ENCODE measurements at regions not wholly inside any gene's neighbourhood (a gene's known extent, or its start where the extent isn't known, plus 50 kb on each side); places are given as distances from the start of the nearest gene placed in this dataset.

DNA sequence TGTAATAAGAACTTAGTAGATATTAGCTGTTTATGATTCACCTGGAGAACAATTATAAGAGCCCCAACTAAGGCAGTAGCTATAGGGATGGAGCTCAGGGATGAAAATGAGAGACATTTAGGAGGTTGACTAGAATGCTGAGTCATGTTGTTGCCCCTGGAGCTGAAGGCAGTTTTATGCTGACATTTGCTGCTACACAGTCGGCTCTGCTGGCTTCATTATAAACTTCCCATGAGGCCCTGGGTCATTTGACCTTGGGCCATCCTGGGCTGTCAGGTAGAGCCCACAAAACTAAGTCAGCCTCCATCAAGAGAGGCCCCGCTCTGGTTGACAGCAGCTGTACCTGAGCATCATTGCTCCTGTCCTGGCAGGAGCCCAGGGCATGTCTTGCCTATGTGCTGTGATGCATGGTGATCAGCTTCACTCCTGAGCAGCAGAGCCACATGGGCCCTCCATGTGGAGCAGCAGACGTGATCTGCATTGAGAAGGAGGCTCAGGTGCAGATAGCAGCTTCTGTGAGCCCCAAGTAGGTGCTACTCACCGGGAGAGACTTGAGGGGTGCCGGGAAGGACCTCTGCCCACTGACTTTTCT, 112.4 kb downstream of the TBX19 start:
- no peak for ATAC-seq
- no peaks in the 10 kb centered on the region for H3K9me3 Mint-ChIP-seq
- no peaks in the 10 kb centered on the region for H3K4me1 Mint-ChIP-seq
- no peak overlapping the region for H3K27ac Mint-ChIP-seq
- H3K36me3 Mint-ChIP-seq, result no peaks in the 10 kb centered on the region
- no peak overlapping the region for H3K4me3 Mint-ChIP-seq
- H3K27me3 Mint-ChIP-seq, result peaks cover 26% of the 10 kb centered on the region

DNA sequence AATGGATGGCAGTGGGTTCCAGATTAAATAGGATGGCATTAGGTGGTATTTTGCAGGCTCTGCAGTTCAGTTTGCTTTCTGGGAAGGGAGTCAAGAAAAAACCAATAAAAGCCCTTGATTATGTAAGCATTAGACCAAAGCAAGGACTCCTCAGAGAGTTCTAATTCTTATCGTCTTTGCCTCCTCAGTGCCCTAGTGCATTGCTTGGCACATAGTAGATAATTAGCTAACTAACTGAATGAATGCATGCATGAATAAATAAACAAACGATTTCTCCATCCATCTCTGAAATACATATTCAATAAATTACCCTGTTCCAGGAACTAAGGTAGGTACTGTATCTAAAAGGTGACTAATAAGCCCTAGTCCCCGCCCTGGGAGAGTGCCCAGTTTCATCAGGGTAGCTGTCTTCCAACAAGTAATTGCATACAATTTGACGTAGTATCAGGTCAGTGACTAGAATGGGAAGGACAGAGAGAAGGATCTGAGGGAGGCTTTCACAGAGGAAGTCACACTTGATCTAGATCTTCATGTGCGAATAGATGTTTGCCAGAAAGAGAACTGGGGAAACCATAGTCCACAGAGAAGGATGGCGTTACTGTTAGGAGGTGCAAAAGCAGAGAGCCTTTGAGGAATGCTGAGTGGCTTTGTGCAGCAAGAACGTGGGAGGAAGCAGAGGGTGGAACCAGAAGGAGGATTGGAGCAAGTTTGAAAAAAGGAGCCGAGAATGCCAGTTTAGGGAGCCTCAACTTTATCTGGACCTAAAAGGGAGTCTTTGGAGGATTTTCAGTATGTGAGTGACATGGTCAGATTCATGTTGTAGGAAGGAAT, 111.4 kb downstream of the TBX19 start:
- no peaks in the 10 kb centered on the region for H3K9me3 Mint-ChIP-seq
- peaks cover 33% of the 10 kb centered on the region for H3K27me3 Mint-ChIP-seq
- no peaks in the 10 kb centered on the region for H3K36me3 Mint-ChIP-seq
- no peak overlapping the region for H3K4me3 Mint-ChIP-seq
- H3K27ac Mint-ChIP-seq, result no peak overlapping the region
- peaks cover 3% of the 10 kb centered on the region for H3K4me1 Mint-ChIP-seq
- no peak for ATAC-seq

DNA sequence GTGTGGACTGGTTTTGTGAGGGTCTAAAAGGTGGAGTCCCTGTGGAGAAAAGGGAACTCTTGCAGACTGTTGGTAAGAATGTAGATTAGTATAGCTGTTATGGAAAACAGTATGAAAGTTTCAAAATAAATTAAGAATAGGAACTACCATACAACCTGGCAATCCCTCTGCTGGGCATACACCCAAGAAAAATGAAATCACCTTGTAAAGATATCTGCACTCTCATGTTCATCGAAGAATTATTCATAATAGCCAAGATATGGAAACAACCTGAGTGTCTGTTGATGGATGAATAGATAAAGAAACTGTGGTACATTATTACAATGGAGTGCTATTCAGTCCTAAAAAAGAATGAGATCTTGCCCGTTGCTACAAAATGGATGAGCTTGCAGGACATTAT, 109.6 kb downstream of the TBX19 start:
- H3K27ac Mint-ChIP-seq, result no peak overlapping the region
- ATAC-seq, result no peak
- no peaks in the 10 kb centered on the region for H3K9me3 Mint-ChIP-seq
- peaks cover 8% of the 10 kb centered on the region for H3K4me1 Mint-ChIP-seq
- H3K27me3 Mint-ChIP-seq, result peaks cover 38% of the 10 kb centered on the region
- no peak overlapping the region for H3K4me3 Mint-ChIP-seq
- H3K36me3 Mint-ChIP-seq, result no peaks in the 10 kb centered on the region

DNA sequence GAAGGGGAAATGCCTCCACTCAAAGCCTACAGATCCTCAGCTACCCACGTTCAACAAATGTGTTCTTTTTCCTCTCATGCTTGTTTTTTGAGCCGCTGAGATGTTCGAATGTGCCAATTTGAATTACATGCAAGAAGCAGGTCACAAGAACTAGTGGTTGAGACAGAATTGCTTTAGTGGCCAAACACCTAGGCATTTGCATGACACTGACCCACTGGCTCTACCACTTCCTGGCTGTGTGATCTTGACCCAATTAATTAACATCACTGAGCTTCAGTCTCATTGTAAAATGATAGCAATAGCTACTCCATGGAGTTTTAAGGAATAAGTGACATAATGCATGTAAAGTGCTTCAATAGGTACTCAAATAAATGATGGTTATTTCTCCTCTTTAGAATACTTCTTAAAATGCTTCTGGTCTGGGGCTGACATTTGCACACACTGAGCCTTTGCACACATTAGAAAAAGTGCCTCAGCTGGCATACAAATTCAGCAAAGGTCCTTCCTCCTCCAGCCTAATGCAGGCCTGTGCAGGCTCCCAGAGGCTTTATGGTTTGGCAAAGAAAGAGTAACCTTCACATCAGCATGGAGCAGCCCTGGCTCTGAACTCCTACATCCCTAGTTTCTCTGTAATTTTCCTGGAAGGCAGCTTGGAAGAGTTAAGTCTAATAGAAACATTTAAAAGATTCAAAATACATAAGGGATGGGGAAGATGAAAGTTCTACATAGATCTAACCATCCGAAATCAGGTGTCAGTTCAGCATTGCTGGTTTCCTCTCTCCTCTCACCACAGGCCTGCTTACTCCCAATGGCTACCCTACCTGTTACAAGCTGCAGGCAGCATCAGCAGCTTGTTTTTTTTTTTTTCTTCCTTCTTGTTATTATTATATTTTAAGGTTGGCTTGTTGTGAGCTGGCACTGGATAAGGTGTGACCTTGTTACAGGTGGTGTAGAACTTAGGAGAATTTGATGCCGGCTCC, 107.4 kb downstream of the TBX19 start:
- no peak for ATAC-seq
- no peaks in the 10 kb centered on the region for H3K9me3 Mint-ChIP-seq
- H3K4me3 Mint-ChIP-seq, result no peak overlapping the region
- no peak overlapping the region for H3K27ac Mint-ChIP-seq
- H3K4me1 Mint-ChIP-seq, result peaks cover 8% of the 10 kb centered on the region
- peaks cover 30% of the 10 kb centered on the region for H3K27me3 Mint-ChIP-seq
- no peaks in the 10 kb centered on the region for H3K36me3 Mint-ChIP-seq

DNA sequence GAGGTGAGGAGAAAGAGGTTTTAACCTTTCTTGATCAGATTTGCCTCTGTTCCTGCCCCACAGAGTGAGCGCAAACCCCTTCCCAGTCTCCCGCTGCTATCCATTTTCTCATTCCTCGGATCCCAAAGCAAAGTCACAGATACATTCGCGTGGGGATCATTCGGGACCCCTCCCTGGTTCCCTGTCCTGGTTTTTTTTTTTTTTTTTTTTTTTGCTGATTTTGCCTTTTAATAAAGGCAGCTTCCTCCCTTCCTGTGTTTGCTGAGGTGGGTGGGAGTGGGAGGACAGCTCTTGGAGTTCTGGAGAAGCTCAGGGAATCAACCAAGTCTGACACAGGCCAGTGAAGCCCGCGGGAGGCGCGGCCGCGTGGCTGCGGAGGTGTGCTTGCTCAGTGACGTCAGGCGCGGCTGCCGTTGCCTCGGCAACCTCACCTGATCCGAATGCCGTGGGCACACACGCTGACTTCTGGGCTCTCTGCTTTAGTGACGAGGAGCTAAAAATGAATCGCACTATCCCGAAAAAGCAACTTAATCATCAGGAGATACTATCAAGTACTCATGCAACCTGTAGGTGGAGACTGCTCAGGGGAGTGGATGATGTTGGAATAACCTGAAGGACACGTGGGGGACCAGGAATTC, 106.4 kb downstream of the TBX19 start:
- H3K36me3 Mint-ChIP-seq, result no peaks in the 10 kb centered on the region
- peaks cover 24% of the 10 kb centered on the region for H3K27me3 Mint-ChIP-seq
- H3K4me3 Mint-ChIP-seq, result peak overlapping the region; percentile 37
- peaks cover 8% of the 10 kb centered on the region for H3K4me1 Mint-ChIP-seq
- peak overlapping the region; percentile 61 for H3K27ac Mint-ChIP-seq
- H3K9me3 Mint-ChIP-seq, result no peaks in the 10 kb centered on the region
- ATAC-seq, result peak; percentile 72

DNA sequence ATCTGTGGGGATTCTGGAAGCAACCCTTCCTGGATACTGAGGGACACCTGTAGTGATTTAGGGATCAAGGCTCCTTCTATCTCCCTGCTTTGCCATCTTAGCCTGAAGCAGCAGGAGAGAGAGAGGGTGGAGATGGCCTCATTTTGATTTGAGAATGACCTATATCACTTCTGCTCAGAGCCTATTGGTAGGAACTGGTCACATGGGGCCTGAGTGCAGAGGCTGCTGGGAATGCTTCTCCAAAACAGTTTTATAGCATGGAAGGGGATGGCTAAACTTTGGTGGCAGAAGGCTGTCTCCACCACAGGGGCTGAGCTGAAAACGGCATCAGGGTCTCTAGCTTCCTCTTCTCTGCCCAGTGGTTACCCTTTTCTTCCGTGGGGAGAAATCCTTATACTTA, 105.8 kb downstream of the TBX19 start:
- Mint-ChIP-seq H3K27ac (no peak overlapping the region), H3K4me3 (no peak overlapping the region), H3K36me3 (no peaks in the 10 kb centered on the region), H3K27me3 (peaks cover 21% of the 10 kb centered on the region), H3K4me1 (peaks cover 8% of the 10 kb centered on the region), H3K9me3 (no peaks in the 10 kb centered on the region)
- no peak for ATAC-seq

DNA sequence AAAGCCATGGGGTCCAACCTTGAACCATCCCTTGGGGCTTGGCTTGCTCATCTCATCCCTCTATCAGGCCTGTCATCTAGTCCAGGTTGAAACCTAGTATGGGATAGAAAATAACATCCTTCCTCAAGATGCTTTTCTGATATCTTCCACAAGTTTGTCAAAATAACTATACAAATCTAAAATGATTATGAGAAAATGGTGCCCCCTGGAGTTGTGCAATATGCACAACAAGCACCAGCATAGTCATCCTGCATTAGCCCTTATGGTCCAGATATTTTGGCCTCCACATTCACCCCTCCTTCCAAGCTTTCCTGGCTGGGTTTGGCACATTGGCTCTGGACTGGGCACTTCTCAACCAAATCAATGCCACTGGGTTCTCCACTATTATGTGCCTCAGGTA, 101.2 kb downstream of the TBX19 start:
- H3K27ac Mint-ChIP-seq, result no peak overlapping the region

DNA sequence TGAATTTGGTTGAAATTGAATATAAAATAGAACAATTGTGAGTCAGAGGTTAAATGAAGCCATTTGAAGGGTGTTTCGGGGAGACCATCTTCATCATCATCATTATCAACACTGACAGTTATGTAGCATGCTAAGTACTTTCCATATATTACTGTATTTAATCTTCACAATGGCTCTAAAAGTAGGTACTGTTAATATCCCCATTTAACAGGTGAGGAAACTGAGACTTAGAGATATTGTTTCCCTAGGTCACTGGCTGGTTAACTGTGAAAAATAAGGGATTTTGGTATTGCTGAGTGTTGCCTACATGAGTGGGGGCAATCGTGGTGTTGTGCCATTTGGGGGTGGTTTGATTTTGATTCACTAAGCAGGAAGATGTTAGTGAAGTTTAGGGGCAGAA, 100.3 kb downstream of the TBX19 start:
- Mint-ChIP-seq H3K9me3 (no peaks in the 10 kb centered on the region), H3K27ac (no peak overlapping the region), H3K27me3 (no peaks in the 10 kb centered on the region), H3K4me1 (no peaks in the 10 kb centered on the region), H3K36me3 (peaks cover 5% of the 10 kb centered on the region), H3K4me3 (no peak overlapping the region)
- ATAC-seq, result no peak

More for the DNA sequence above, 101.2 kb downstream of the TBX19 start:
- no peak for ATAC-seq
- Mint-ChIP-seq H3K9me3 (no peaks in the 10 kb centered on the region), H3K36me3 (peaks cover 5% of the 10 kb centered on the region), H3K4me3 (no peak overlapping the region), H3K27me3 (peaks cover 4% of the 10 kb centered on the region), H3K4me1 (peaks cover 3% of the 10 kb centered on the region)

DNA sequence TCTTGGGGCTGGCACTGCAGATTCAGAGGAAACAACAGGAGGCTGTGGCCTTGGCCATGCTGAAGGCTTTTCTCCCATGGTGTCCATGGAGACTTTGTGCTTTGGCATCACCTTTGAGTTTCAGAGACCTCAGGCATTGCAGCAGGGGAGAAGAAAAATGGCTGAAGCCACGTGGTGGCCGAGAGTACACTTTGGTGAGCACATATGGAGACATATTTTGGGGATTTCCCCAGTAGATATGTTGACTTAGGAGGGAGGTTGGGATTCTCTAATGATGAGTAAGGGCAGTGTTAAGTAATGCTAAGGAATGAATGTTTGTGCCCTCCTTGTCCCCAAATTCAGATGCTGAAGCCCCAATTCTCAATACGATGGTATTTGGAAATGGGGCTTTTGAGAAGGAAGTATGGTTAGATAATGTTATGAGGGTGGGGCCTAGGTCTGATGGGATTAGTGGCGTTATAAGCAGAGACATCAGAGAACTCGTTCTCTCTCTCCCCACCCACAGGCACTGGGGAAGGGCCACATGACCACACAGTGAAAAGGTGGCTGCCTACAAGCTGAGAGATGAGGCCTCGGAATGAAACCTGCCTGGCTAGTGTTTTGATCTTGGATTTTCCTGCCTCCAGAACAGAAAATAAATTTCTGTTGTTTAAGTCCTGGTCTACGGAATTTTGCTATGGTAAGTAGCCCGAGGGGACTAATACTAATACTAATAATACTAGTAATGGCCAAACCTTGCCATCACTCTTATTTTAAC, 98.6 kb downstream of the TBX19 start:
- H3K36me3 Mint-ChIP-seq, result peaks cover 5% of the 10 kb centered on the region
- no peaks in the 10 kb centered on the region for H3K27me3 Mint-ChIP-seq
- H3K4me3 Mint-ChIP-seq, result no peak overlapping the region
- H3K4me1 Mint-ChIP-seq, result no peaks in the 10 kb centered on the region
- no peaks in the 10 kb centered on the region for H3K9me3 Mint-ChIP-seq
- H3K27ac Mint-ChIP-seq, result no peak overlapping the region
- no peak for ATAC-seq

DNA sequence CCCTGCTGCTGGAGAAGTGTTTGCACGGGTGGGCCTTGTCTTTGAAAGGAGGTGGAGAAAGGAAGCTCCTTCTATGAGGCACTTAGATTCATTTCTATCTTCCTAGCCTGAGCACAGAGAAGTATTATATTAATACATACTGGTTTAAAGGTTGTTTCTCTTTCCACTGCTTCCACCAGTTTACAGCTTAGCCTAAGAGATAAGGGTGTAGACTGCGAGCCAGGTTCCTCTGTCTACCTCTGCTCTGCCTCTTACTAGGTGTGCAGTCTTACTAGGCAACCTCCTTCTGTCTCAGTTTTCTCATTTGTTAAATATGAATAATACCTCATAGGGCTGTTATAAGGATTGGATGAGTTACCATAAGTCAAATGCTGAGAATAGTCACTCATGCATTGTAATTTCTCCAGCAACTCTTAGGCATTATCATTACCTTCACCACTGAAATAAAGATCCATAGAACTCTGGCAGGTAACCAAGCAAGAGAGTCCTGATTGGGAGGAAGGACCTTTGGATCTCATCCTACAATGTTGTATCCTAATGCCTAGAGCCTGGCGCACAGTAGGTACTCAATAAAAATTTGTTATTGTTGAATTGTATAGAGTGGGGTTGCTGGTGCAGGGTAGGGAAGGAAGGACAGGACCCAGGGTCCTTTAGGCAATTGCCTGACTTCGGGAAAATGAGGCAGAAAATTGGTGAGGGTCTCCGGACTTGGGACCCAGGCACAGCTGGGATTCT, 95.1 kb downstream of the TBX19 start:
- ATAC-seq, result no peak
- H3K27me3 Mint-ChIP-seq, result no peaks in the 10 kb centered on the region
- no peaks in the 10 kb centered on the region for H3K9me3 Mint-ChIP-seq
- H3K36me3 Mint-ChIP-seq, result peaks cover 5% of the 10 kb centered on the region
- no peak overlapping the region for H3K27ac Mint-ChIP-seq
- H3K4me1 Mint-ChIP-seq, result no peaks in the 10 kb centered on the region
- H3K4me3 Mint-ChIP-seq, result no peak overlapping the region

DNA sequence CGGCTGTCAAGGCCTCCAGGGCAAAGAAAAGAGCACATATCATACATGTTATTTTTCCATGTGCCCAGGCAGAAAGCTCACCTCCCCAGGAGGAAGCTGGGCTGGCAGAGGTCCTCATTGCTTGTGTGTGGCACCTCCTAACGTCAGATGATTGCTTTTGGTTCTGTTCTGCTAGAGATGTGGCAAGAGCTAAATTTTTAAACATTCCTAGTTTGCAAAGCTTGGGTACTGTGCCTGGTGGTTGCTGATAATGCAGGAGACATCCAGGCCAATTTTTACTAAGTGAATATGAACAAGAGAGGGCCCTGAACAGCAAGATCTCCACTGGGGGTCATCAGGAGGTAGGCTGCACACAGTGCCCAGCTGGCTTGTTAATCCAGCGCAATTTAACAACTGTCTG, 93.9 kb downstream of the TBX19 start:
- no peak for ATAC-seq
- H3K4me1 Mint-ChIP-seq, result no peaks in the 10 kb centered on the region
- no peak overlapping the region for H3K4me3 Mint-ChIP-seq
- no peaks in the 10 kb centered on the region for H3K27me3 Mint-ChIP-seq
- no peaks in the 10 kb centered on the region for H3K9me3 Mint-ChIP-seq
- H3K36me3 Mint-ChIP-seq, result peaks cover 5% of the 10 kb centered on the region
- no peak overlapping the region for H3K27ac Mint-ChIP-seq

DNA sequence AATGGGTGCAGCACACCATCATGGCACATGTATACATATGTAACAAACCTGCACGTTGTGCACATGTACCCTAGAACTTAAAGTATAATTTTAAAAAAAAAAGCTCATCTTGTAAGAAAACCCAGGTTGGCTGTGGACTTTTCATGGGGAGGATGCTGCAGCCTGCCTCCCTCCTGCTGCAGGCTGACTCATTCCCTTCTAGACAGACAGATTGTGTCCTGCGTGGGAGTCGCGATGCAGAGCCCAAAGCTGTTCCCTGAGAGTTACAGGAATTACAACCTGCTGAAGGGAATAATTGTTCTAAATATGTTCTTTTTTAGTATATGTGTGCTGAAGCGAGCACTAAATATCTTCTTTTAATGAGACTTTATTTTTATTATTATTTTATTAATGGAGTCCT, 93.2 kb downstream of the TBX19 start:
- ATAC-seq, result no peak
- H3K36me3 Mint-ChIP-seq, result peaks cover under 1% of the 10 kb centered on the region
- no peaks in the 10 kb centered on the region for H3K9me3 Mint-ChIP-seq
- H3K4me3 Mint-ChIP-seq, result no peak overlapping the region
- no peaks in the 10 kb centered on the region for H3K4me1 Mint-ChIP-seq
- no peak overlapping the region for H3K27ac Mint-ChIP-seq
- H3K27me3 Mint-ChIP-seq, result no peaks in the 10 kb centered on the region

DNA sequence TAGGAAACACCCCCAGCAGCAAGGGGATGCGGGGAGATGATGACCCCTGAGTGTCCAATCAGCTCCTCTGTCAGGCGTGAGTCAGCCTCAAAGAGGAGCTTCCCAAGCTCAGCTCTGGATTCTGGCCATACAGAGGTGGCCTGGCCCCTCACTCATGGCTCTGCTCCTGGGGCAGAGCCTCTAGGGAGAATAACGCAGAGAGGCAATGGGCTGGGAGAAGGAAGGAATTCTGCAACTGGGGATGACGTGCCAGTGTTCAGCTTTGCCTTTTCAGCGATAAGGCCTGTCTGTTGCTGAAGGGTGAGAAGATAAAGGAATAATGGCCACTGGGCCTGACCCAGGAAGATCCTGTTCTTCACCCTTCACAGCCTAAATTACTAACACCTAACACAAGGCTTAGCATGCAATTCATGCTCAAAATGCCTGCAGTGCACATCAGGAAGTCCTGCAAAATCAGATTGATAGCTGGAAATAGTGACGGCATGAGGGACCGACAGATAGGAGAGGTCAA, 92.2 kb downstream of the TBX19 start:
- no peaks in the 10 kb centered on the region for H3K4me1 Mint-ChIP-seq
- H3K27ac Mint-ChIP-seq, result no peak overlapping the region
- H3K9me3 Mint-ChIP-seq, result no peaks in the 10 kb centered on the region
- no peaks in the 10 kb centered on the region for H3K27me3 Mint-ChIP-seq
- no peak overlapping the region for H3K4me3 Mint-ChIP-seq
- no peak for ATAC-seq
- H3K36me3 Mint-ChIP-seq, result no peaks in the 10 kb centered on the region

DNA sequence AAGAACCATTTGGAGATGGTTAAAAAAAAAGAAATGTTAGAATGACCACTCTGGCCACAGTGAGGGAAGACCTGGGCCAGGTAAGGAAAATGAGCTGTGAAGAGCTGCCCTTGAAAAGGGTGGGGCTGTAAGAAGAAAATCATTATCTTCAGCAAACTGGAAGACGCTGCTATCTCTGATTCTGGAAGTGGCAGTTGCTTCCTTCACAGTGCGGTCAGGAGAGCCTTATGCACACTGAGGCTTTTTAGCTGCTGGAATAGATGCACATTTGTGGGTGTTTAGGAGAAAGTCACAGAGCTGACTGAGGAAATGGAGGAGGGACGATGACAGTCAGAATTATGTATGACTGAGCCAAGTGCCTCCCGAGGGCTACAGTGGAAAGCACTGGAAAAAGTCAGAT, 91.6 kb downstream of the TBX19 start:
- H3K27ac Mint-ChIP-seq, result no peak overlapping the region
- no peak for ATAC-seq
- no peaks in the 10 kb centered on the region for H3K9me3 Mint-ChIP-seq
- peaks cover 1% of the 10 kb centered on the region for H3K27me3 Mint-ChIP-seq
- no peaks in the 10 kb centered on the region for H3K4me1 Mint-ChIP-seq
- H3K36me3 Mint-ChIP-seq, result no peaks in the 10 kb centered on the region
- no peak overlapping the region for H3K4me3 Mint-ChIP-seq

Measured in stimulated activated memory B cell treated with anti-CD40 and anti-IgM and Interleukin-4, amounts not matched to agents 10 μg/mL and 1 μg/mL and 100 μg/mL, for 72 hours (primary cell).